ENCODE measurements at regions not wholly inside any gene's neighbourhood (a gene's known extent, or its start where the extent isn't known, plus 50 kb on each side); places are given as distances from the start of the nearest gene placed in this dataset.

DNA sequence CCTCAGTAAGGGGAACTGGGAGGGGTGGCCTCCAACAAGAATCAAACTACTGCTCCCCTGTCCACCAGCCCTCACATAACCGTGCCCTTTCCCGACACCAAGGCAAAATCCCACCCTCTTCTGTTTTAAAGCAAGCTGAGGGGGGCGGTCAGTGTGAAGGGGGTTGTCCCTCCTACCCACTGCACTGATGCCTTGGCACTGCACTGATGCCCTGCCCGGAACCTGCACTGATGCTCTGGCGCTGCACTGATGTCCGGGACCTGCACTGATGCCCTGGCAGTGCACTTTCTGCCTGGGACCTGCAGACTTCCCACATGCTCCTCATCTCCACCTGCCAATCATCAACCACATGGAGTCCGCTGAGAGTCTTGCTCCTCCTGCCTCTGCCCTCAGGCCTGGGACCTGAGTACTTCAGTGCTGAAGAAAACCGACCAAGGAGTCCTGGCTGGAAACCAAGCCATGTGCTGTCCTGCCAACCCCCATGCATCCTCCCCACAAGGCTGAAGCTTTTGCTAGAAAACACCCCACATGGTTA, 179.5 kb downstream of the SMAD2 start:
- Histone ChIP-seq H3K9me3 (no peaks in the 10 kb centered on the region), H3K27ac (no peak overlapping the region), H3K27me3 (replicated peaks; ENCODE audit: insufficient read depth) (no peaks in the 10 kb centered on the region), H3K4me1 (ENCODE audit: control insufficient read depth in 1 of 2, low read depth in 2 of 2) (peaks cover 0 to 5% of the 10 kb centered on the region in 2 donors), H3K36me3 (no peaks in the 10 kb centered on the region), H3K4me3 (no peak overlapping the region)
- DNase-seq (ENCODE audit: low spot score) (no peak), ATAC-seq (ENCODE audit: insufficient number of reproducible peaks, low FRiP score, low read depth) (no peak)
- TF ChIP-seq, protein P1, sequence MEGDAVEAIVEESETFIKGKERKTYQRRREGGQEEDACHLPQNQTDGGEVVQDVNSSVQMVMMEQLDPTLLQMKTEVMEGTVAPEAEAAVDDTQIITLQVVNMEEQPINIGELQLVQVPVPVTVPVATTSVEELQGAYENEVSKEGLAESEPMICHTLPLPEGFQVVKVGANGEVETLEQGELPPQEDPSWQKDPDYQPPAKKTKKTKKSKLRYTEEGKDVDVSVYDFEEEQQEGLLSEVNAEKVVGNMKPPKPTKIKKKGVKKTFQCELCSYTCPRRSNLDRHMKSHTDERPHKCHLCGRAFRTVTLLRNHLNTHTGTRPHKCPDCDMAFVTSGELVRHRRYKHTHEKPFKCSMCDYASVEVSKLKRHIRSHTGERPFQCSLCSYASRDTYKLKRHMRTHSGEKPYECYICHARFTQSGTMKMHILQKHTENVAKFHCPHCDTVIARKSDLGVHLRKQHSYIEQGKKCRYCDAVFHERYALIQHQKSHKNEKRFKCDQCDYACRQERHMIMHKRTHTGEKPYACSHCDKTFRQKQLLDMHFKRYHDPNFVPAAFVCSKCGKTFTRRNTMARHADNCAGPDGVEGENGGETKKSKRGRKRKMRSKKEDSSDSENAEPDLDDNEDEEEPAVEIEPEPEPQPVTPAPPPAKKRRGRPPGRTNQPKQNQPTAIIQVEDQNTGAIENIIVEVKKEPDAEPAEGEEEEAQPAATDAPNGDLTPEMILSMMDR (IDR thresholded peaks at IDR 0.05): no peak

- H3K4me3 ChIP-seq: no peak overlapping the region
- TF ChIP-seq, protein P1 (IDR thresholded peaks at IDR 0.05): no peak
Measured at GRCh38 chr18:47749600-47749973, 180.9 kb downstream of the SMAD2 start.

GRCh38 chr18:47748847-47749599, 181.4 kb downstream of the SMAD2 start:
- Histone ChIP-seq H3K36me3 (no peaks in the 10 kb centered on the region), H3K27ac (no peak overlapping the region), H3K9me3 (no peaks in the 10 kb centered on the region), H3K4me1 (ENCODE audit: control insufficient read depth in 1 of 2, low read depth in 2 of 2) (peaks cover 0 to 5% of the 10 kb centered on the region in 2 donors), H3K27me3 (replicated peaks; ENCODE audit: insufficient read depth) (no peaks in the 10 kb centered on the region), H3K4me3 (peak overlapping the region; percentile 65)
- TF ChIP-seq, protein P1 (IDR thresholded peaks at IDR 0.05): peak; percentile 97
- ATAC-seq (ENCODE audit: insufficient number of reproducible peaks, low FRiP score, low read depth): peak; percentile 86
- DNase-seq (ENCODE audit: low spot score): peak; percentile 12

More at GRCh38 chr18:47749600-47749973, 180.9 kb downstream of the SMAD2 start:
- ATAC-seq (ENCODE audit: insufficient number of reproducible peaks, low FRiP score, low read depth) (no peak), DNase-seq (ENCODE audit: low spot score) (no peak)
- H3K36me3 ChIP-seq: no peaks in the 10 kb centered on the region
- no peaks in the 10 kb centered on the region for H3K27me3 ChIP-seq (replicated peaks; ENCODE audit: insufficient read depth)
- H3K9me3 ChIP-seq: no peaks in the 10 kb centered on the region
- H3K27ac ChIP-seq: no peak overlapping the region
- H3K4me1 ChIP-seq (ENCODE audit: control insufficient read depth in 1 of 2, low read depth in 2 of 2): peaks cover 0 to 5% of the 10 kb centered on the region in 2 donors

GRCh38 chr18:47748093-47748796, 182.2 kb downstream of the SMAD2 start:
- TF ChIP-seq, protein P1 (IDR thresholded peaks at IDR 0.05): no peak
- DNase-seq (ENCODE audit: low spot score) (no peak), ATAC-seq (ENCODE audit: insufficient number of reproducible peaks, low FRiP score, low read depth) (no peak)
- H3K4me3 ChIP-seq: peak overlapping the region; percentile 65
- no peaks in the 10 kb centered on the region for H3K9me3 ChIP-seq
- H3K4me1 ChIP-seq (ENCODE audit: control insufficient read depth in 1 of 2, low read depth in 2 of 2): peaks cover 0 to 5% of the 10 kb centered on the region in 2 donors
- H3K36me3 ChIP-seq: no peaks in the 10 kb centered on the region
- H3K27ac ChIP-seq: no peak overlapping the region
- H3K27me3 ChIP-seq (replicated peaks; ENCODE audit: insufficient read depth): no peaks in the 10 kb centered on the region

DNA sequence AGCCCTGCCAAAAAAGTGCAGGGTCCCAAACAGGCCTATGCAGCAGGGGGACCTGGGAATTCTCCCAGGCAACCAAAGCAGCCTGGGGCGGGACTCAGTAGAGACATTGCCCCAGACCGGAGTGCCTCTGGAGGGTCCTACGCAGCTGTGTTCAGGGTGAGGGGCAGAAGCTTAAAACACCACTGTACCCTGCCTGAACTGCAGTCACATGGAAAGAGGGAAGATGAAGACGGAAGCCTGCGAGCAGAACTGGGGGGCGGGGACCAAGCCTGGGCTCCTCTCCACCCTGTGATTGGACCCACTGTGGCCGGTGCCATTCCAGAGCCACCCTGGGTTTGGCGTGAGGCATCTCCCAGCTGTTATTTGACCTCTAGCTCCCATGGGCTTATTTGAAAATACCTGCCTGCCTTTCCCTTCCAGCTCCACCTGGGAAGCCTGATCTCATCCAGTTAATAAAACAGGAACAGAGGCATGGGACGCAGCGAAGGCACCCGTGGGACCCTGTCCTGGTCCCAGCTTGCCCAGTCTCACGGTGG, 183.1 kb downstream of the SMAD2 start:
- H3K27me3 ChIP-seq (replicated peaks; ENCODE audit: insufficient read depth): no peaks in the 10 kb centered on the region
- no peaks in the 10 kb centered on the region for H3K9me3 ChIP-seq
- ATAC-seq (ENCODE audit: insufficient number of reproducible peaks, low FRiP score, low read depth): no peak
- no peak overlapping the region for H3K27ac ChIP-seq
- no peak for DNase-seq (ENCODE audit: low spot score)
- no peak overlapping the region for H3K4me3 ChIP-seq
- no peaks in the 10 kb centered on the region for H3K36me3 ChIP-seq
- peaks cover 0 to 5% of the 10 kb centered on the region in 2 donors for H3K4me1 ChIP-seq (ENCODE audit: control insufficient read depth in 1 of 2, low read depth in 2 of 2)
- TF ChIP-seq, protein P1 (IDR thresholded peaks at IDR 0.05): no peak

Data from thoracic aorta (tissue), 2 donors.